IPS DF 6.9 (cell line): ENCODE measurements at regions not wholly inside any gene's neighbourhood (a gene's known extent, or its start where the extent isn't known, plus 50 kb on each side); places are given as distances from the start of the nearest gene placed in this dataset.

Experiments used
- DNase-seq: peaks from one replicate; pipeline ENCODE4 v3.0.0-alpha.2; 2013; ENCODE audit warnings: low read depth, low spot score
- H3K27ac ChIP-seq: one replicate; pipeline ENCODE4 v1.5.1; 2013; ENCODE audit warnings: low read length, control low read depth
- H3K27me3 ChIP-seq: 2 replicates; pipeline ENCODE4 v1.6.1; 2013; ENCODE audit warnings: mild to moderate bottlenecking, low read length; ENCODE audit not compliant: control insufficient read depth, insufficient read depth
- H3K36me3 ChIP-seq: 2 replicates; pipeline ENCODE4 v1.6.1; 2013; ENCODE audit warnings: low read length; ENCODE audit not compliant: control insufficient read depth, insufficient read depth
- H3K4me1 ChIP-seq: 2 replicates; pipeline ENCODE4 v1.6.1; 2013; ENCODE audit warnings: low read length; ENCODE audit not compliant: control insufficient read depth, insufficient read depth
- H3K4me3 ChIP-seq: 2 replicates; pipeline ENCODE4 v1.5.1; 2013; ENCODE audit warnings: mild to moderate bottlenecking, low read length
- H3K9me3 ChIP-seq: 2 replicates; pipeline ENCODE4 v1.6.1; 2013; ENCODE audit warnings: low read length, inconsistent platforms; ENCODE audit not compliant: control insufficient read depth, insufficient read depth
- WGBS: extraction: QIAGEN DNeasy Blood & Tissue Kit; methylation state at CpG from one replicate; pipeline ENCODE4 v1.1.7; 2013; ENCODE audit warnings: mixed read lengths, missing lambda C conversion rate; ENCODE audit not compliant: insufficient read length, insufficient coverage; 5-methylcytosine and 5-hydroxymethylcytosine counted together

DNA sequence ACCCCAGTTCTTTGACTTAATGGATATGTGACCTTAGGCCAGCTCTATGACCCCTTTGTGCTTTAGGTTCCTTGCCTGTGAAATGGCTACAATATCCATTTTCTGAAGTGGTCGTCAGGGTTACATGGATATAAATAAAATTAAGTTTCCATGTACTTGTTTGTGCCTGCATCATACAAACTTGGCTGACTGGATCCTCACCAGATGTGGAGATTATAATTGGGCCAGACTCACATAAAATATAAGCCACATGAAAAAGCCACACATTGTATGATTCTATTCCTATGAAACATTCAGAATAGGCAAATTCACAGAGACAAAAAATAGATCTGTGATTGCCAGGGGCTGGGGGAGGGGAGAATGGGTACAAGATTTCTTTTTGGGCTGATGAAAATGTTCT lies 100.9 kb upstream of the USP47 start:
- WGBS = no CpG with 5 or more reads among the region's 1 CpG
- DNase-seq = no peak
- H3K27me3 ChIP-seq = no peaks in the 10 kb centered on the region
- H3K4me1 ChIP-seq = peaks cover 2% of the 10 kb centered on the region; the same call in 1 of the 2 replicates
- no peaks in the 10 kb centered on the region for H3K9me3 ChIP-seq
- no peak overlapping the region for H3K4me3 ChIP-seq
- no peak overlapping the region for H3K27ac ChIP-seq
- H3K36me3 ChIP-seq = no peaks in the 10 kb centered on the region

DNA sequence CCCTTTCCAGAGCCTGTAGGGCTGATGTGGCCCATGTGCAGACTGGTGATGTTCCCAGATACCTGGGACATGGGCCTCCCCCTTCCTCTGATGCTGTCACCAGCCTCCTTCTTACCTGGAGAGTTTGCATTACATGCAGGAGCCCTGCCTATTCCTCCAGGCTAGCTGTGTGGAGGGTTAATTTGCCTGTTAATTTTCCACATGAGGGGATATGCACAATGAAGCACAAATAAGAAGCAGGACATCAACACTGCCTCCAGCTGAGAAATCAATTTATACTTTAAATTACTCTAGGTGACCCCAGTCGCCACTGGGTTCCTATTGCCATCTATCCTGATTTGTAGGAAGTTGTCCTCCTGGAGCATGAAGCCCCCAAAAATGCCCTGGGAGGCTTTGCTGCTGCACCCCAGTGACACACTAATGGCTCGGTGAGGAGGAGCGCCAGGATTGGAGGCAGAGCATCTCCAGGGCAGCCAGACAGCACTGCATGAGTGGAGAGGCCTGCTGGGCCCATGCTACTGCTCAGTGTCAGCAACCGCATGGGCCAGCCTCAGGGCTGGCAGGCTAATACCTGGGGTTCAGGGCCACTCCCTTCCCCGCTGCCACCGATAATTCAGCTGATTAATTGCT lies 101.6 kb upstream of the USP47 start:
- no peak overlapping the region for H3K4me3 ChIP-seq
- peaks cover 6% of the 10 kb centered on the region; the same call in 1 of the 2 replicates for H3K4me1 ChIP-seq
- no peak for DNase-seq
- H3K36me3 ChIP-seq = no peaks in the 10 kb centered on the region
- no CpG with 5 or more reads among the region's 6 CpGs for WGBS
- H3K9me3 ChIP-seq = no peaks in the 10 kb centered on the region
- H3K27me3 ChIP-seq = no peaks in the 10 kb centered on the region
- H3K27ac ChIP-seq = no peak overlapping the region

DNA sequence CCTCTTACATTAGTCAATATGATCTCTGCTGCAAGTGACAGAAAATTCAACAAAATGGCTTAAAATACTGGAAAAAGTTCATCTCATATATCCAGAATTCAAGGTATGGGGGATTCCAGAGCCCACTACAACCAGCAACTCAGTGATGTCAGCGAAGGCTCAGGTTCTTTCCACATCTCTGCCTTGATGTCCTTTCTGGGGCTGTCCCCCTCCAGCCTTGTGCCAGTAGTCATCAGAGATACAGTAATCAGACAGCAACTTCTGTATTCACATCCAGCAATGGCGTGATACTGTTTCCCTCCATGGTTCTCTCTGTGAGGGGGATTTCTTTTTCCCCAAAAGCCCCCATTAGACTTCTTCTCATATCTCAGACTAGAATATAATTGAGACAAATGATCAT lies 103.4 kb upstream of the USP47 start:
- no peaks in the 10 kb centered on the region for H3K36me3 ChIP-seq
- no peaks in the 10 kb centered on the region for H3K9me3 ChIP-seq
- H3K27ac ChIP-seq = no peak overlapping the region
- no CpG with 5 or more reads among the region's 2 CpGs for WGBS
- H3K4me3 ChIP-seq = no peak overlapping the region
- peaks cover 7% of the 10 kb centered on the region; the same call in 1 of the 2 replicates for H3K4me1 ChIP-seq
- no peaks in the 10 kb centered on the region for H3K27me3 ChIP-seq
- DNase-seq = no peak

DNA sequence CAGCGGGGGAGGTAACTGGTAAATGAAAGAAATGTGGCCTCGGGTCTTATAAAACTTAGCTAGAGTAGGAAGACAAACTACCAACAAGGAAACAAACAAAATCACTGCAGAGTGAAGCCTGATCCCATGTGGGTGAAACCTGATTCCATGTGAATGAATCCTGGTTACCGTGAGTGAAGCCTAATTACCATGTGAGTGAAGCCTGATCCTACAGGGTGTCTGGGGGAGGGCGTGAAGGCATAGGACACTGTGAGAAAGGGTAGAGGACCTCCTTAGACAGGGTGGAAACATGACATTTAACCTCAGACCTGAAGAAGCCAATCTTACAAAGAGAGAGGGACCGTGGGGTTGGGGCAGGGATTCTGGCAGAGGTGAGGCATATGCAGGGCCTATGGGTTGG lies 106.2 kb upstream of the USP47 start:
- Histone ChIP-seq H3K27ac (no peak overlapping the region), H3K4me1 (peaks cover 7% of the 10 kb centered on the region; the same call in 1 of the 2 replicates), H3K9me3 (no peaks in the 10 kb centered on the region), H3K27me3 (no peaks in the 10 kb centered on the region), H3K4me3 (no peak overlapping the region), H3K36me3 (no peaks in the 10 kb centered on the region)
- no CpG with 5 or more reads among the region's 5 CpGs for WGBS
- no peak for DNase-seq

DNA sequence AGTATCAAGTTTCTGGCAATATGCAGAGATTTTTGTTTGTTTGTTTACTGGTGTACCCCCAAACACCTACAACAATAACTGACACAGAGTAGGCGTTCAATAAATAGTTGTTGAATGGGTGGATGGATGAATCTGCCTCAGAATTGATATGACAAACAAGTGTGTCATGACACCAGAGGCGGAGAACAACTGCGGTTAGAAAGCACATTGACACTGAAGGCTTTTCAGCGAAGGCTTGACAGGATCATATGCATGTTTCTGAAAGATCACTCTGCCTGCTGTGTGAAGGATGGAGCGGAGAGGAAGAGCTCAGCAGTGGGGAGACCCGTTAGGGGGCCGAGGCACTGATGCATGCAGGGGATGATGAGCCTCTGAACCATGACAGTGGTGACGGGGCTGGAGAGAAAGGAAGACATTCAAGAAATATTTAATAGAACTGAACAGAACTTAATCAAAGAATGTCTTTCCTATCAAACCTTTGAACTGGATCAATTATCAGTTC lies 108.5 kb upstream of the USP47 start:
- Histone ChIP-seq H3K36me3 (no peaks in the 10 kb centered on the region), H3K9me3 (no peaks in the 10 kb centered on the region), H3K4me3 (no peak overlapping the region), H3K27me3 (no peaks in the 10 kb centered on the region), H3K4me1 (peaks cover 7% of the 10 kb centered on the region; the same call in 1 of the 2 replicates), H3K27ac (no peak overlapping the region)
- WGBS = no CpG with 5 or more reads among the region's 8 CpGs
- no peak for DNase-seq

DNA sequence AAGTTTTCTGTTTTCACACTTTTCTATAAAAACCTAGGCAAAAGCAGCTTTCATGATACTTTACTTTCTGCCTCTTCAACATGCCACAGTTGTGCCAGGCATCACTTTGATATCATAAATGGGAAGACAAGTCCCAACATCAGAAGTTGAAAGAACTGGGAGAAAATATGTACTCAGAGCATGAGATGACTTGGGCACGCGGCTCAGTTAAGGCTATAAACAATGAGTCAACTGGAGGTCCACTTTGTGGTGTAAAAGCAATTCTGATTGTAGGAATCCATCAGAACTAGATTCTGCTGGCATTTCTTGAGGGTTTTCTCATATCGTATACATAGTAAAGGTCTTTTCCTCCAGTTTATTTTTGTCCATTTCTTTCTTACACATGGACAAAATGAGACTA lies 109.7 kb upstream of the USP47 start:
- H3K27me3 ChIP-seq = no peaks in the 10 kb centered on the region
- H3K36me3 ChIP-seq = no peaks in the 10 kb centered on the region
- no CpG with 5 or more reads among the region's 3 CpGs for WGBS
- DNase-seq = no peak
- no peak overlapping the region for H3K4me3 ChIP-seq
- no peak overlapping the region for H3K27ac ChIP-seq
- no peaks in the 10 kb centered on the region for H3K9me3 ChIP-seq
- peaks cover 6% of the 10 kb centered on the region; the same call in 1 of the 2 replicates for H3K4me1 ChIP-seq

DNA sequence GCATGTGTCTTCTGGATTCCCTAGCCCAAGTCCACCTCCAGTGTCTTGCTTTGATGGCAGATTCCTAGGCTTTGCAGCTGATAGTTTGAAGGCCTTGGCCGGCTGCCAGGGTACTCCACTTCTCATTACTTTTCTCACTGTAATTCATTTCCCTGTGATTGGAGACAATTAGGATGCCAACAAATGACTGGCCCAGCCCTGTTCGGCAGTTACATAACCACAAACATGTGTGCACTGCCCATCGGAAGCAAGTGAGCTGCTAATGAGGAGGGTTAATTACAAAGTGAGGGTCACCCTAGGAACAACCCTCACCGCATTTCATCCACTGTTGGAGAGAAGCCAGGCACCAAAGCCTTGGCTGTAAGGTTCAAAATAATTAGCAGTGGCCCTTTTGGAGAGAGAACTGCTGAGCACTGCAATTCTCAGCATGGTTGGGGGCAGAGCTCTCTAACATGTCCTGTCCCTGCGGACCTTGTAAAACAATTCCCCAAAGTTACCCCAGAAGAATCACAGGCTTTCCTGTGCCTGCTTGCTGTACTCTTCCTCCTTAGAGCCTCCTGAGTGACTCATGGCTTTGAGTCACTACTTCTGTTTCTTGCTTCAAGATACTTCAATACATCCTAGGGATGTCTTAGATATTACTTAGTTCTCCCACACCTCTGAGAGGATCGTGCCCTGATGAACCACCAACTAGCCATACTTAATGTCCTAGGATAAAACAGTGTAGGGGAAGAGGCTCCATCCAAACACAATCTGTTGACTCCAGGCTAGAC lies 109.7 kb upstream of the GALNT18 start:
- Histone ChIP-seq H3K9me3 (no peaks in the 10 kb centered on the region), H3K4me3 (no peak overlapping the region), H3K4me1 (peaks cover 6% of the 10 kb centered on the region; the same call in 1 of the 2 replicates), H3K27ac (no peak overlapping the region), H3K36me3 (no peaks in the 10 kb centered on the region), H3K27me3 (no peaks in the 10 kb centered on the region)
- no CpG with 5 or more reads among the region's 6 CpGs for WGBS
- DNase-seq = no peak

DNA sequence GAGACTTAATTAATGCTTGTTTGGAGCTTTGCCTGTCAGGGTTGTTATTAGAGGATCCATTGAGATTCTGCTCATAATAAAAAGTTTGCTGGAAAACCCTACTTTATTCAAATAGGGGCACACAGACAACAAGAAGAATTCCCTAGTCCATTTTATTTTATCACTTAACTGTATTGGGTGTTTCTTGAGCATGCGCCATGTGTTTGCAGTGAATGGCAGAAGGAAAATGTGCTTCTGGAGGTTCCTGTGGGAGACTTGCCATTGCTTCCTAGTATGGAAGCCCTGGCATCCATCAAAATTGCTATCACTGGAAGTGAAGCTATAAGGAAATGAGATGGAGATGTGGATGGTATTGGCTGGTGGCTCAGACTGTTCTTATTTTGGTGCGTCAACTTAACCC lies 106.6 kb upstream of the GALNT18 start:
- no peak for DNase-seq
- no CpG with 5 or more reads among the region's 2 CpGs for WGBS
- H3K9me3 ChIP-seq = no peaks in the 10 kb centered on the region
- H3K27ac ChIP-seq = no peak overlapping the region
- H3K4me3 ChIP-seq = no peak overlapping the region
- no peaks in the 10 kb centered on the region for H3K27me3 ChIP-seq
- no peaks in the 10 kb centered on the region for H3K4me1 ChIP-seq
- no peaks in the 10 kb centered on the region for H3K36me3 ChIP-seq

DNA sequence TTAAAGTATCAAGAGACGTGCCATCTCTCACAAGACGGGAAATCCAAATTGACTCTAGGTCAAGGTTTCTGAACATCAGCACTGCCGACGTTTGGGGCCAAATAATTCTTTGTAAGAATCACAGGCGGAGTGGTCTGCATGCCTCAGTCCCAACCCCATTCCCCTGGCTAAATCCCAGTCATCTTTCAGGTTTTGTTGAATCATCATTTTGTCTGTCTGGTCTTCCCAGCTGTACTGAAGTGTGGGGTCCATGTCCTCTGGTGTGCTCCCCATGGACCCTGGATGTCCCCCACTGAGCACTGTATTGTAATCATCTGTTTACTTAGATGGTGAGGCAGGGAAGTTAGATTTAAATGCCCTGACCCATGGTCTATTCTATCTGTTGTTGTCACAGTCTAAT lies 103.6 kb upstream of the GALNT18 start:
- Histone ChIP-seq H3K4me3 (no peak overlapping the region), H3K4me1 (no peaks in the 10 kb centered on the region), H3K27me3 (no peaks in the 10 kb centered on the region), H3K27ac (no peak overlapping the region), H3K9me3 (no peaks in the 10 kb centered on the region), H3K36me3 (no peaks in the 10 kb centered on the region)
- no CpG with 5 or more reads among the region's 5 CpGs for WGBS
- DNase-seq = no peak

DNA sequence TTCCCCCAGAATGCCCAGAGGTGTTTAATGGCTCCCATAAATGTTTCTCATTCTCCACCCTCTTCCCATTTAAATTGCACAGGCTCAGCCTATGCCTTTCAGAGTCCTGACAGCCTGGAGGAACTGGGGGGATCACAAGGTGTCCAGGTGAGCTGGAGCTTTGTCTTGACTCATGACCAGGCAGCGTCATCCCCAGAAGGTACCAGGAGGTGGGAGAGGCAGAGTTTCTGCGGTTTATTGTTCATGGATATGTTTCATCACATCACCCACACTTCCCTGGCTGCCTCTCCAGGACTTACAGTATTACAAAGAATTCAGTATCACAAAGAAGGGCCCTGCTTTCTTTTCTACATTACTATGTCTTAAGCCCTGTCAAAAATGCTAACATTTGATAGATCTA lies 103.2 kb upstream of the GALNT18 start:
- Histone ChIP-seq H3K36me3 (no peaks in the 10 kb centered on the region), H3K4me3 (no peak overlapping the region), H3K27ac (no peak overlapping the region), H3K27me3 (no peaks in the 10 kb centered on the region), H3K9me3 (no peaks in the 10 kb centered on the region), H3K4me1 (no peaks in the 10 kb centered on the region)
- no peak for DNase-seq
- WGBS = no CpG with 5 or more reads among the region's 2 CpGs
